ENCODE measurements at regions not wholly inside any gene's neighbourhood (a gene's known extent, or its start where the extent isn't known, plus 50 kb on each side); places are given as distances from the start of the nearest gene placed in this dataset.
"Not testable (repeated sequence)": the region's sequence is repeated elsewhere in the genome, so short reads cannot be mapped to it uniquely, and the experiment has no call there.

- no peak for DNase-seq
These were observed 85.3 kb downstream of the TYW3 start for GRCh38 chr1:74818241-74818640.

GRCh38 chr1:74818661-74819456 lies 85.9 kb downstream of the TYW3 start:
- no peak for DNase-seq

GRCh38 chr1:74822851-74823401 lies 90.0 kb downstream of the TYW3 start:
- DNase-seq: no peak

DNA sequence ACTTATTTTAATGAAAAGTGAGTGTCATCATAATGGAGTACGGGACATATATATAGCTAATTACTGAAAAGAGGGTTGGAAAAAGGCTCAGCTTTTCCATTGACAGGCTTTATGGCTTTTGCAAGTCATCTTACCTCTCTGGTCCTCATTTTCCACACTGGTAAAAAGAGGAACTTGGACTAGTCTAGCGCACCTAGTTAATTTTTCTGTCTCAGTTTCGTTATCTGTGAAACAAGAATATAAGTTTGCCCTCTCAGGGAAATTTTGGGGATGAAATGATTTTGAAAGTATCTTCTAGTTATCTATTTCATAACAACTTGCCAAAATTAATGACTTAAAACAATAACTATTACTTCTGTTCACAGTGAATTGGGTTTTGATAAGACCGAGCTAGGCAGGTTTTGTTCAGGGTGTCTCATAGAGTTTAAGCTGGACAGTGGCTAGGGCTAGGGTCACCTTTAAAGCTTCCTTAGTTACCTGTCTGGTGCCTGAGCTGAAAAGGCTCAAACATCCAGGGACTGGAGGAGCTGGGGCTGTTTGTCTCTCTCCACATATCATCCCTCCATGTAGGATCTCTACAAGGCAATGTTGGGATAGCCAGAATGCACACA lies 91.7 kb downstream of the TYW3 start:
- DNase-seq: no peak

- DNase-seq: no peak
These were observed 97.8 kb downstream of the TYW3 start for GRCh38 chr1:74830766-74831165.

GRCh38 chr1:74834261-74834660 lies 101.3 kb downstream of the TYW3 start:
- DNase-seq: no peak

GRCh38 chr1:74835051-74835450 lies 102.1 kb downstream of the TYW3 start:
- DNase-seq: no peak

GRCh38 chr1:74842726-74843125 lies 109.8 kb downstream of the TYW3 start:
- no peak for DNase-seq

- no peak for DNase-seq
These were observed 114.8 kb downstream of the TYW3 start for GRCh38 chr1:74847715-74848114.

DNA sequence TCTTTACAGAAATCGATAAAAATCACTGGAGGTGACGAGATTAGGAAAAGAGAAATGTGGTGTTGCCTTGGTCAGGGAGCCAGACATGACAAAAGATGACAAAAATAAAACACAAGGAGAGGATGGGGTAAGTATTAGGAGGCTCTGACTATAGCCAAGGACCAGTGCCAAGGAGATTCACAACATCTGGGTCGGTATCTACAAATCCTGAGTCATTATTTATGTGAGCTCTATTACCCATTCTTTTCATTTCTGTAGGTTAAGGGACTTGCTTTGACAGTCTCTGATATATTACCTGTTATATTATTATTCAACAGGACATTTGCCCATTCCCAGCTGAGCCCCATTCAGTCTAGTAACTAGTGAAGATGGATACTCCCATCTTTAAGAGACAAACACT lies 120.8 kb downstream of the TYW3 start:
- DNase-seq: no peak

DNA sequence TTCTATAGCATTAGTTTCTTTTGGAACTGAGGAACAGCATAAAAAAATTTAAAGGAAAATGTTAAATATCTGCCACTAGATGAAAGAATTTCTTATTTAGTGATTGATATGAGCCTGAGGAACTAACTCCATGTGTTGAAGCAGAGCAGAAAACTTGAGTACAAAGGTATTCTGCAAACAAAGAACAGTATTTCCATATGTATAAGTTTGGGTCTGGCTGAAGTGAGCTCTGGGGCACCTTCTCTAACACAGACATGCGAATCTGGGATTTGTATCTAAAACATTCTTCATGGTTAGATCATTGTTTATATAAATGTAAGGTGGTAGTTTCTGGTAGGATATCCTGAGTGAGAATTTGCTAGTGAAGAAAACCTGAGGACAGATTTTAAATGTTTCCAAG lies 123.2 kb downstream of the TYW3 start:
- DNase-seq: no peak

- DNase-seq: no peak
These were observed 124.7 kb downstream of the TYW3 start for GRCh38 chr1:74857676-74858075.

GRCh38 chr1:74858136-74858535 lies 125.2 kb downstream of the TYW3 start:
- DNase-seq: no peak

DNA sequence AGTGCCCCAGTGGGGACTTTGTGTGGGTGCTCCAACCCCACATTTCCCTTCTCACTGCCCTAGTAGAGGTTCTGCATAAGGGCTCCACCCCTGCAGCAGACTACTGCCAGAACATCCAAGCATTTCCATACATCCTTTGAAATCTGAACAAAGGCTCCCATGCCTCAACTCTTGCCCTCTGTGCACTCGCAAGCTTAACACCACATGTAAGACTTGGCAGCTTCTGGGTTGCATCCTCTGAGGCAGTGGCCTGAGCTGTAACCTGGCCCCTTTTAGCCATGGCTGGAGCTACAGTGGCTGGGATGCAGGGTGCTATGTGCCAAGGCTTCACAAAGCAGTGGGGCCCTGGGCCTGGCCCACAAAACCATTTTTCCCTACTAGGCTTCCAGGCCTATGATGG lies 128.9 kb downstream of the TYW3 start:
- DNase-seq: no peak

DNA sequence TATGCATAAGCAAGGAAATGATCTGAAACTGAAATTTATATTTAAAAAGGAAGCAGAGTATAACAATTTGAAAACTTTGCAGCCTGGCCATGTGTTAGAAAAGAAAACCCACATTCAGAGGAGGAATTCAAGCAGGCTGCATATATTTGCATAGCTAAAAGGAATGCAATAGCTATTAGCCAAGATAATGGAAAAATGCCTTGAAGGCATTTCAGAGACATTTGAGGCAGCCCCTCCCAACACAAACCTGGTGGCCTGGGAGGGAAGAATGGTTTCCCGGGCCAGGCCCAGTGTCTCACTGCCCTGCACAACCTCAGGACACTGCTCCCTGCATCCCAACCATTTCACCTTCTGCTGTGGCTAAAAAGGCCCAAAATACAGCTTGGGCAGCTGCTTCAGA lies 136.8 kb downstream of the TYW3 start:
- no peak for DNase-seq

DNA sequence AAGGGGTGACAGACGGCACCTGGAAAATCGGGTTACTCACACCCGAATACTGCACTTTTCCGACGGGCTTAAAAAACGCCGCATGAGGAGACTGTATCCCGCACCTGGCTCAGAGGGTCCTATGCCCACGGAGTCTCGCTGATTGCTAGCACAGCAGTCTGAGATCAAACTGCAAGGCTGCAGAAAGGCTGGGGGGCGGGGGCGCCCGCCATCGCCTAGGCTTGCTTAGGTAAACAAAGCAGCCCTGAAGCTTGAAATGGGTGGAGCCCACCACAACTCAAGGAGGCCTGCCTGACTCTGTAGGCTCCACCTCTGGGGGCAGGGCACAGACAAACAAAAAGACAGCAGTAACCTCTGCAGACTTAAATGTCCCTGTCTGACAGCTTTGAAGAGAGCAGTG lies 144.4 kb downstream of the TYW3 start:
- not testable (repeated sequence) for DNase-seq

- no peak for DNase-seq
These were observed 162.5 kb downstream of the TYW3 start for GRCh38 chr1:74895411-74895810.

GRCh38 chr1:74908131-74908530 lies 175.2 kb downstream of the TYW3 start:
- no peak for DNase-seq

DNA sequence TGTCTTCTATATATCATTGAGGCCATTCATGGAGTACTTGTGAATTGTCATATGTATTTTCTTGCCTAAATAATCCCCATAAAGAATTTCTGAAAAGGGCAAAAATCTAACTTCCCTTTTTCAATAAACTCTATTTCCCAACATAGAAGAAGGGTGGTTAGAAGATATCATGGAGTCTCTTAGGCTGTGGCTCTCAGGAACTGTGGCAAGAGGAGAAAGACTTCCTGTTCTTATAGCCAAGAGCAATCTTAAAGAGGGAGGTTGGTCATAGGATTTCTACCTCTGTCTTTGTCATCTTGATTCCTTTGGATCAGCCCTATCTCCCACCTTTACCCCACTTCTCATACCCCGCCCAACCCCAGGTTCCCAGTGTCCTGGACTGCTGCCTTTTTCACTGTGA lies 175.8 kb downstream of the TYW3 start:
- no peak for DNase-seq

DNA sequence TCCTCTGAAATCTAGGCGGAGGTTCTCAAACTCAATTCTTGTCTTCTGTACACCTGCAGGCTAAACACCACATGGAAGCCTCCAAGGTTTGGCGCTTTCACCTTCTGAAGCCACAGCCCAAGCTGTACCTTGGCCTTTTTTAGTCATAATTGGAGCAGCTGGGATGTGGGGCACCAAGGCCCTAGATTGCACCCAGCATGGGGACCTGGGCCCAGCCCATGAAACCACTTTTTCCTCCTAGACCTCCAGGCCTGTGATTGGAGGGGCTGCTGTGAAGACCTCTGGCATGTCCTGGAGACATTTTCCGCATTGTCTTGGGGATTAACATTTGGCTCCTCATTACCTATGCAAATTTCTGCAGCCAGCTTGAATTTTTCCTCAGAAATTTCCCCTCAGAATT lies 181.0 kb downstream of the TYW3 start:
- DNase-seq: no peak

DNA sequence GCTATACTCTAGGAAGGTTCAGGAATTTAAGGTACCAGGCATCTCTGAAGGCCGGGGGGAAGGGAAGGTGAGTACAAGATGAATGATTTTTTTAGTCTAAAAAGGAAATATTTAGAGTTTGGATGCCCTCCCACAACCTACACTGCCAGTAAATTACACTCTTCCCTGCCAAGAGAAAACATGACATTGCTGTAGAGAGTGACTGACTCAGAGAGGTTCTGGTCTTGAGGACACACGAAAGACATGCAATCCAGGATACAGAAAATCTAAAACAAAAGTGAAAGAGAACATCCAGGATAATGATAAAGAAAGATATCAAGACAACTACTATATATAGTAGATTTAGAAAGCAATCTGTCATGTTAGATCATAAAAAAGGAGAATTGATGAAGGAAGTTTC lies 200.5 kb downstream of the TYW3 start:
- no peak for DNase-seq

DNA sequence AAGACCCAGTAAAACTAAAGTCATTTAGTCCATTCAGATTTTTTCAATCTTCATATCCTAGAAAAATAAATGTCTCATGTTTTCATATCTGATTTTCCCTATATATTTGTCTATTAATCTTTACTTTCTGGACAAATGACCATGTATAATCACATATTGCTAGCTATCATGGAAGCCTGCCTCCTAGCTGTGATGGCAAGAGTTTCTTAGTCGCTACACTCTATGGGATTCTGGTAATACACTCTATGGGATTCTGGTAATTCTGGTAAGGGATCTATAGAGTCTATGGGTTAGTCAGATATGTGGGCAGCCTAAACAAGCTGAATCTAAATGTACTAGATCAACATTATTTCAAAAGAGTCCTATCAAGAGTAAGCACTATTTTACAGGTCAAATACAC lies 198.7 kb upstream of the LHX8 start:
- DNase-seq: no peak

GRCh38 chr1:74937176-74937575 lies 197.0 kb upstream of the LHX8 start:
- no peak for DNase-seq

DNA sequence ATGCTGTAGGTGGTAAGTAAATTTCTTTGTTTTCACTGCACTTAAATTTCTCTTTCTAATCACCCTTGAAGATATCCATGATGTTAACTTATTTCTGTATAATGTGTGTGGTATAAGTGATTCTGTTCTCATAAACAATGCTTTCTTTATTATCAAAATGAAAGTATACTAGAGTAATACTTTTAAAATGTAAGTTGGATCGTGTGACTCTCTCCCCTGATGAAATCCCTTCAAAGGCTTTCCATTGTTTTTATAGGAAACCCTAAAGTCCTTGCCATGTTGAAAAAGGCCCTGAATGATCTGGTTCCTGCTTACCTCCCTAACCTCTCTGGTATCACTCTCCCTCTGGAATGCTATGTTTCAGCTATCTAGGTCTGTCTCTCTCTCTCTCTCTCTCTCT lies 191.1 kb upstream of the LHX8 start:
- DNase-seq: no peak

GRCh38 chr1:74946388-74946787 lies 187.8 kb upstream of the LHX8 start:
- DNase-seq: no peak
